Epithelial cell of esophagus (primary cell): ENCODE measurements at regions not wholly inside any gene's neighbourhood (a gene's known extent, or its start where the extent isn't known, plus 50 kb on each side); places are given as distances from the start of the nearest gene placed in this dataset.

Experiments used
- DNase-seq: peaks from one replicate; pipeline ENCODE4 v3.0.0; 2010; ENCODE audit warnings: low read depth
- H3K4me3 ChIP-seq: 2 replicates; pipeline ENCODE4 v1.5.1; 2011; ENCODE audit warnings: mild to moderate bottlenecking, low read length, control low read depth
- TF ChIP-seq, protein P1 (sequence below): IDR thresholded peaks from 2 replicates; pipeline ENCODE4 v1.5.1; 2011; ENCODE audit warnings: low read depth, mild to moderate bottlenecking, low read length, control low read depth, inconsistent platforms; ENCODE audit not compliant: insufficient read depth; ENCODE audit errors: missing control alignments

DNA sequence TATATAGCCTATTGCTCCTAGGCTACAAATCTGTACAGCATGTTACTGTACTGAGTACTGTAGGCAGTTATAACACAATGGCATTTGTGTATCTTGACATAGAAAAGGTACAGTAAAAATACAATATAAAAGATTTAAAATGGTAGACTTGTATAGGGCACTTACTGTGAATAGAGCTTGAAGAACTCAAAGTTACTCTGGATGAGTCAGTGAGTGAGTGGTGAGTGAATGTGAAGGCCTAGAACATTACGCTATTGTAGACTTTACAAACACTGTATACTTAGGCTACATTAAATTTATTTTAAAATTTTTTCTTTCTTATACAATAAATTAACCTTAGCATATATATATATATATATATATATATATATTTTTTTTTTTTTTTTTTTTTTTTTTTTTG is 140.0 kb upstream of the UBE2E1 start:
- peak; percentile 48 for DNase-seq
- TF ChIP-seq, protein P1, sequence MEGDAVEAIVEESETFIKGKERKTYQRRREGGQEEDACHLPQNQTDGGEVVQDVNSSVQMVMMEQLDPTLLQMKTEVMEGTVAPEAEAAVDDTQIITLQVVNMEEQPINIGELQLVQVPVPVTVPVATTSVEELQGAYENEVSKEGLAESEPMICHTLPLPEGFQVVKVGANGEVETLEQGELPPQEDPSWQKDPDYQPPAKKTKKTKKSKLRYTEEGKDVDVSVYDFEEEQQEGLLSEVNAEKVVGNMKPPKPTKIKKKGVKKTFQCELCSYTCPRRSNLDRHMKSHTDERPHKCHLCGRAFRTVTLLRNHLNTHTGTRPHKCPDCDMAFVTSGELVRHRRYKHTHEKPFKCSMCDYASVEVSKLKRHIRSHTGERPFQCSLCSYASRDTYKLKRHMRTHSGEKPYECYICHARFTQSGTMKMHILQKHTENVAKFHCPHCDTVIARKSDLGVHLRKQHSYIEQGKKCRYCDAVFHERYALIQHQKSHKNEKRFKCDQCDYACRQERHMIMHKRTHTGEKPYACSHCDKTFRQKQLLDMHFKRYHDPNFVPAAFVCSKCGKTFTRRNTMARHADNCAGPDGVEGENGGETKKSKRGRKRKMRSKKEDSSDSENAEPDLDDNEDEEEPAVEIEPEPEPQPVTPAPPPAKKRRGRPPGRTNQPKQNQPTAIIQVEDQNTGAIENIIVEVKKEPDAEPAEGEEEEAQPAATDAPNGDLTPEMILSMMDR, result no peak
- no peak overlapping the region for H3K4me3 ChIP-seq

DNA sequence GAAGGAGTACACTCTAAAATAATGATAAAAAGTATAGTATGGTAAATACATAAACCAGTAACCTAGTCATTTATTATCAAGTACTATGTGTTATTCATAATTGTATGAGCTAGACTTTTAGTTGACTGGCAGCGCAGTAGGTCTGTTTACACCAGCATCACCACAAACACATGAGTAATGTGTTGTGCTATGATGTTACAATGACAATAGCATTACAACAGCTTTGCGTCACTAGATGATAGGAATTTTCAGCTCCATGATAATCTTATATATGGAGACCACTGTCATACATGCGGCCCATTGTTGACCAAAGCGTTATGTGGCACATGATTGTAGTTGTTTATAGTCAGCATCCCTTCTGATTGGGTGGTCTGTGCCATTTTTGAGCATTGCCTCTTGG is 138.9 kb upstream of the UBE2E1 start:
- TF ChIP-seq, protein P1, result no peak
- DNase-seq, result no peak
- no peak overlapping the region for H3K4me3 ChIP-seq

DNA sequence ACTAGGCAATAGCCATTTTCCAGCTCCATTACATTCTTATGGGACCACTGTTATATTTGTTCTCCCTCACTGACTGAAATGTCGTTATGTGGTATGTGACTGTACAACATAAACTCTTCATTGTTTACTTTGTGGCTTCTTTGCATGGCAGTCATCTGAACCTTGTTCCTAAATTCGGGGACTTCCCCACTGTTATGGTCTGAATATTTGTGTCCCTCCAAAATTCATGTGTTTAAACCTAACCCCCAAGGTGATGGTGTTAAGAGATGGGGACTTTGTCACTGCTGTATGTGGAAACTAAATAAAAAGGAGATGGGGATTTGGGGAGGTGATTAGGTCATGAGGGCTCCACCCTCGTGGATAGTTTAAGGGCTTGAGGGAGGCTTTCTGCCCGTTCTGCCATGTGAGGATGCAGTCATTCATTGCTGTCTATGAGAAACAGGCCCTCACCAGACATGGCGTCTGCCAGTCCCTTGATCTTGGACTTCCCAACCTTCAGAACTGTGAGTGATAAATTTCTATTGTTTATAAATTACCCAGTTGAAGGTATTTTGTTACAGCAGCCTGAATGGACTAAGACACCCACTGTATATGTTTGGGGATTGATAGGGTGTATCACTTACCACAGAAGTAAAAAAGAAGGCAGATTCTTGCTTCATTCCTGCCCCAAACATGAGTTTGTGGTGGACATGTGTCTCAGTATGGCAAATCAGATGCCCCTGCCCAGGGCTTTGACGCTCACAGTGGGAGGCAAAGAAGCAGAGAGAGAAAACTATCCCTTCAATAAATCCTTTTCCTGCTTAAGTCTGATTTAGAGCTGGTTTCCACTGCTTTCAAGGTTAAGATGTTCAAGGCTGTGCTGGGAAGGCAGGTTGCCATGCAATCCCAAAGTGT is 138.0 kb upstream of the UBE2E1 start:
- H3K4me3 ChIP-seq, result no peak overlapping the region

DNA sequence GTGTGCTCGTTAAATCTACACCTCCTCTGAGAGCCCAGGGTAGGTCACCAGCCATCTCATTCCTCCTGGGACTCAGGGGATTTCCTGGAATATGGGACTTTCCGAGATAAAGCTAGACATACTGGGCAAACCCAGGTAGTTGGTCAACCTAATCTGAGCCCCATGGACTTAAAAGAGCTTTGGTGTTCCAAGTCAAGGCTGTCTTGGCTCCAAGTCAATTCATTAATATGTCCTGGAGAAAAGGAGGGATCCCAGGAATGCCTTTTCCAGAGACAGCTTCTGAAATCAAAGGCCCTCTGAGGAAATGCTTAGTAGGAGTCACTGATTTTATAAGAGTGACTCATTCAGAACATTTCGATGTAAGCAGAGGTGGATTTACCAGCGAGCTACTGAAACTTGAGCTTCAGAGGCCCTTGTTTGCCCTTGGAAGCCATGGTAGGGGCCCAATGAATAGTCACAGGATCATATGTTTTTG is 137.3 kb upstream of the UBE2E1 start:
- DNase-seq, result peak; percentile 82
- H3K4me3 ChIP-seq, result no peak overlapping the region
- TF ChIP-seq, protein P1, result no peak

More for the DNA sequence above, 138.0 kb upstream of the UBE2E1 start:
- DNase-seq, result no peak
- TF ChIP-seq, protein P1, result no peak

DNA sequence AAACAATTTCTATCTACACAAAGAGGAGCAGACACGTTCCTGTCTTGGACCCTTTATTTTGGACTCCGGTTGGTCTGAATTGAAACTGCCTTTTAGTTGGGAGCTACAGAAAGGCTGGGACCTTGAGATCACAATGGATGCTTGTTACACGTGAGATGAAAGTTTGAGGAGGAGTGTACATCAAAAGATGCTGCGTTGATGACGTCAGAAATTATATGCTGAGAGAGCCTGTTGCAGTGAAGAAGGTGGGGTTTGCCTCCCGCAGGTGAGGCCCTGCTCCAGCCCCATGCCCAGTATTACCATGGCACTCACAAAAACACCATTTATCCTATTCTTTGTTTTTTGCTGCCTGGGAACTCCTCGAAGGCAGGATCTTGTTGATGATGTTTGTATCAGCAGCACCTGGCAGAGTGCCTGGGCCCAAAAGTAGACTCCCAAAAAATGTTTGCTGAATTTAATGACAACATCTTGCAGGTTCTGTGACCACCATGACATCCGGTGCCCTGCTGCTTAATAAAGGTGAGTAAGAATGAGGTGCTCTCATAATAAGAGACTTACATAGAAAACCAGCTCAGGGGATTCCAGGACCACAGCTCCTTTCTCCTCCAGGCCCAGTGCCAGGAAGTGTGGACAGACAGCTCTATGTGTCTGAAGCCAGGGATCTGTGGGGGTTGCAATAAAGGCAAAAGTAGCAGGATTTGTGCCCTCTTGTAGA is 136.1 kb upstream of the UBE2E1 start:
- TF ChIP-seq, protein P1, result no peak
- H3K4me3 ChIP-seq, result no peak overlapping the region
- DNase-seq, result no peak

DNA sequence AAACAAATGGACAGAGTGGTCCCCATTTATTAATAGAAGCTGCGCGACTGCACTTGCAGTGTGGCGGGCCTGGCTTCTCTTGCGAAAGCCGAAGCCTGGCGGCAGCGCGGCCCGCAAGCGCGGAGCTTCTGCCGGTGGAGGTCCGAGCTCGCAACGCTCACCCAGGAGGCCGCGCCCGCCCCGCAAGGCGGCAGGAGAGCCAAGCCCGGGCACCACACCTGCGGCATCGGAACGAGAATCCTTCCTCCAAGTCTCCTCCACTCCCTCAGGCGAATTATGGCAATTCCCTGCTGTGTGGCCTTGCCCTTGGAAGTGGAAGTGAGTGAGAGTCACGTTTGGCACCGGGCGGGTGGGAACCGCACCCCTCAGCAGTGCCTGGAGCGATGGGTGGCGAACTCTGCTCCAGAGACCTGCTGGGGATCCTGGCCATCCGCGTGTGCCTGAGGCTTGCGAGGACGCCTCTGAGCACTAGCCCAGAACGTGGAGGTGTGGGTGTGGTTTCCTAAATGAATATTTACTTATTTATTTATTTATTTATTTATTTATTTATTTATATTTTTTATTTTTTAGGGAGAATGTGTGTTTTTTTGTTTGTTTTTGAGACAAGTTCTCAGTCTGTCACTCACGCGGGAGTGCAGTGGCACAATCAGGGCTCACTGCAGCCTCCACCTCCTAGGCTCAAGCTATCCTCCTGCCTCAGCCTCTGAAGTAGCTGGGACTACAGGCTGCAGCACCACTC is 133.7 kb upstream of the UBE2E1 start:
- no peak overlapping the region for H3K4me3 ChIP-seq
- TF ChIP-seq, protein P1, result no peak
- DNase-seq, result peak; percentile 53
